Spleen (tissue), 7 donors: ENCODE measurements at regions not wholly inside any gene's neighbourhood (a gene's known extent, or its start where the extent isn't known, plus 50 kb on each side); places are given as distances from the start of the nearest gene placed in this dataset.

Experiments used
- CTCF ChIP-seq, 11 experiments: fragments of 200-600 bp in 7 of 11; fragments of 450-650 bp in 4 of 11; sonication (generic) in 4 of 11; IDR thresholded peaks in 8 of 11; conservative IDR thresholded peaks in 3 of 11; 1 replicate in 7 of 11; 2 replicates in 4 of 11; pipeline versions ENCODE4 v1.4.0 to v1.8.0; 2016 to 2021; ENCODE audit warnings: antibody characterized with exemption in 11 of 11, inconsistent platforms in 4 of 11, mild to moderate bottlenecking in 1 of 11
- POLR2A ChIP-seq, 3 donors: fragments of 450-650 bp; IDR thresholded peaks; one replicate each; pipeline ENCODE4 v1.5.1; 2017; ENCODE audit warnings: antibody characterized with exemption in 3 of 3, mild to moderate bottlenecking in 1 of 3
- donor health status: DM: no; HTN: no; CAD: no; lungs with moderate emphysema.
- donor health status: DM: no; HTN: no; CAD: no.
- donor health status: DM: no; HTN: no; CAD: no.

GRCh38 chr9:74407166-74407565 lies 90.0 kb upstream of the RORB start:
- TF ChIP-seq POLR2A (IDR thresholded peaks at IDR 0.05) = no peak
- TF ChIP-seq CTCF (IDR thresholded peaks at IDR 0.05 in 8 of 11, conservative IDR thresholded peaks at IDR 0.05 in 3 of 11) = no peak
